T-cell (primary cell): ENCODE measurements at regions not wholly inside any gene's neighbourhood (a gene's known extent, or its start where the extent isn't known, plus 50 kb on each side); places are given as distances from the start of the nearest gene placed in this dataset.

Experiments used
- ATAC-seq, 4 experiments: fragments of 200-7000 bp in 3 of 4; fragments of 150-1000 bp in 1 of 4; cut with Tn5 transposase; replicated peaks in 1 of 4; 1 replicate in 3 of 4; 2 replicates in 1 of 4; pipeline ENCODE4 v1.10.0; 2021; ENCODE audit warnings: moderate library complexity in 3 of 4, mild to moderate bottlenecking in 2 of 4, moderate number of reproducible peaks in 1 of 4
- CTCF ChIA-PET, 2 donors: fragments of 300-600 bp; sonication (Branson Sonifier 250); formaldehyde crosslinking; loops; one replicate each; lab custom pipeline; 2022; ENCODE audit warnings: antibody characterized with exemption in 2 of 2; lab: Charles Lee
- POLR2A ChIA-PET, 2 donors: fragments of 300-600 bp; sonication (Branson Sonifier 250); formaldehyde crosslinking; loops; one replicate each; lab custom pipeline; 2022; ENCODE audit warnings: antibody characterized with exemption in 2 of 2; lab: Charles Lee
- DNase-seq, 35 experiments: peaks; one replicate each; pipeline versions ENCODE4 v3.0.0 to v3.0.0-alpha.2; 2013 to 2023
- H3K27ac ChIP-seq: one replicate; pipeline ENCODE4 v1.5.1; 2013; ENCODE audit warnings: low read length
- H3K27me3 ChIP-seq, 2 experiments: replicated peaks in 1 of 2; 1 replicate in 1 of 2; 2 replicates in 1 of 2; pipeline versions ENCODE4 v1.6.1 to v1.7.0; 2013; ENCODE audit warnings: low read length in 1 of 2, mixed read lengths in 1 of 2; ENCODE audit not compliant: control insufficient read depth in 2 of 2, insufficient read depth in 2 of 2; ENCODE audit errors: extremely low read depth in 1 of 2
- H3K36me3 ChIP-seq, 2 donors: 1 replicate in 1 of 2; 2 replicates in 1 of 2; pipeline versions ENCODE4 v1.6.1 to v1.7.0; 2013; ENCODE audit warnings: low read length in 1 of 2; ENCODE audit not compliant: control insufficient read depth in 2 of 2, insufficient read depth in 1 of 2; ENCODE audit errors: extremely low read depth in 1 of 2
- H3K4me1 ChIP-seq, 2 experiments: 1 replicate in 1 of 2; 2 replicates in 1 of 2; pipeline versions ENCODE4 v1.6.1 to v1.7.0; 2013; ENCODE audit warnings: low read length in 2 of 2, mixed read lengths in 1 of 2; ENCODE audit not compliant: insufficient read depth in 2 of 2, control insufficient read depth in 1 of 2; ENCODE audit errors: extremely low read depth in 1 of 2
- H3K4me3 ChIP-seq, 2 donors: 1 replicate in 1 of 2; 2 replicates in 1 of 2; pipeline versions ENCODE4 v1.5.1 to v1.7.0; 2013; ENCODE audit warnings: mild to moderate bottlenecking in 2 of 2, low read length in 1 of 2, moderate library complexity in 1 of 2; ENCODE audit not compliant: control insufficient read depth in 1 of 2; ENCODE audit errors: extremely low read depth in 1 of 2
- H3K9me3 ChIP-seq: 2 replicates; pipeline ENCODE4 v1.7.0; 2013
- H3K27ac Mint-ChIP-seq, 2 donors: one replicate each; pipeline ENCODE4 v1.8.0; 2020 to 2021; ENCODE audit warnings: mild to moderate bottlenecking in 2 of 2, mixed read lengths in 2 of 2
- H3K27me3 Mint-ChIP-seq, 2 donors: one replicate each; pipeline ENCODE4 v1.8.0; 2021 to 2022; ENCODE audit warnings: mixed read lengths in 2 of 2
- H3K36me3 Mint-ChIP-seq: one replicate; pipeline ENCODE4 v1.8.0; 2021; ENCODE audit warnings: mixed read lengths
- H3K4me1 Mint-ChIP-seq, 3 donors: one replicate each; pipeline ENCODE4 v1.8.0; 2020 to 2022; ENCODE audit warnings: mixed read lengths in 3 of 3, mild to moderate bottlenecking in 1 of 3
- H3K4me3 Mint-ChIP-seq, 3 donors: one replicate each; pipeline ENCODE4 v1.8.0; 2020 to 2022; ENCODE audit warnings: mild to moderate bottlenecking in 3 of 3, mixed read lengths in 3 of 3, moderate library complexity in 3 of 3
- H3K9me3 Mint-ChIP-seq, 3 donors: one replicate each; pipeline ENCODE4 v1.8.0; 2020 to 2022; ENCODE audit warnings: mixed read lengths in 3 of 3
- WGBS: methylation state at CpG from one replicate; pipeline ENCODE4 v1.1.5; 2013; ENCODE audit warnings: missing lambda C conversion rate; ENCODE audit not compliant: insufficient coverage; 5-methylcytosine and 5-hydroxymethylcytosine counted together

- H3K36me3 ChIP-seq = no peaks in the 10 kb centered on the region
- no peak for ATAC-seq
- no peak overlapping the region for H3K4me3 Mint-ChIP-seq
- no peaks in the 10 kb centered on the region for H3K4me1 Mint-ChIP-seq
- H3K27ac Mint-ChIP-seq = no peak overlapping the region
- 100% methylated on average over 1 of the region's 2 CpGs for WGBS
- ChIA-PET POLR2A (no interaction called here), CTCF (no interaction called here)
- no peaks in the 10 kb centered on the region for H3K4me1 ChIP-seq
- no peak for DNase-seq
- H3K27me3 Mint-ChIP-seq = no peaks in the 10 kb centered on the region
- H3K9me3 Mint-ChIP-seq = peaks cover 4 to 27% (median 21%) of the 10 kb centered on the region in 3 donors
- no peaks in the 10 kb centered on the region for H3K9me3 ChIP-seq
- no peak overlapping the region for H3K4me3 ChIP-seq
- no peaks in the 10 kb centered on the region for H3K36me3 Mint-ChIP-seq
- no peaks in the 10 kb centered on the region for H3K27me3 ChIP-seq
- H3K27ac ChIP-seq = no peak overlapping the region
These were observed 1165.8 kb upstream of the GOT2 start for GRCh38 chr16:59899940-59900339.

GRCh38 chr16:59892376-59892775 lies 1158.3 kb upstream of the GOT2 start:
- peaks cover 23 to 47% (median 26%) of the 10 kb centered on the region in 3 donors for H3K9me3 Mint-ChIP-seq

DNA sequence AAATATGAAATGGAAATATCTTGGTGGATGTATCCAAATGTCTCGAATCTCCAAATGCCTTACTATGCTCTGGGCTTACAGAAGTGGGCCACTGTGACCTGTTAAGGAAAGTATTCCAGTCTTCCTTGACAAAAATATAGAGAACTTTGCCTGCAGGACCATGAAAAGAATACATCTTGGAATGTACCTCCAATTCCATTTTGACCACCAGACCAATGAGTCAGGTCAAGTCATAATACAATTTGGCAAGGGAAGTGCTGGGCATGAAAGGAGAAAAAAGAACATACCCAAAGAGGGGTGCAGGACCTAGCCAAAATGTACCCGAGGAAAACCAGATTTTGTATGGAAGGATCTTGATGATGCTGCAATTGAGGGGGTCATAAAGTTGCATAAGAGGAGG lies 1153.7 kb upstream of the GOT2 start:
- H3K4me3 Mint-ChIP-seq = no peak overlapping the region
- no peaks in the 10 kb centered on the region for H3K36me3 Mint-ChIP-seq
- POLR2A ChIA-PET = no interaction called here
- no peaks in the 10 kb centered on the region for H3K4me1 Mint-ChIP-seq
- H3K36me3 ChIP-seq = no peaks in the 10 kb centered on the region
- no peak for ATAC-seq
- WGBS = 40% methylated on average over 1 of the region's 2 CpGs
- H3K27me3 ChIP-seq = no peaks in the 10 kb centered on the region
- DNase-seq = no peak
- H3K27me3 Mint-ChIP-seq = no peaks in the 10 kb centered on the region
- no peaks in the 10 kb centered on the region for H3K4me1 ChIP-seq
- CTCF ChIA-PET = no interaction called here
- H3K9me3 Mint-ChIP-seq = peaks cover 14 to 43% (median 18%) of the 10 kb centered on the region in 3 donors
- no peak overlapping the region for H3K4me3 ChIP-seq
- no peak overlapping the region for H3K27ac ChIP-seq
- peaks cover 3% of the 10 kb centered on the region for H3K9me3 ChIP-seq
- no peak overlapping the region for H3K27ac Mint-ChIP-seq

More at GRCh38 chr16:59892376-59892775, 1158.3 kb upstream of the GOT2 start:
- H3K27me3 ChIP-seq = no peaks in the 10 kb centered on the region
- no peak overlapping the region for H3K27ac ChIP-seq
- no peaks in the 10 kb centered on the region for H3K27me3 Mint-ChIP-seq
- no peaks in the 10 kb centered on the region for H3K36me3 ChIP-seq
- POLR2A ChIA-PET = no interaction called here
- CTCF ChIA-PET = no interaction called here
- H3K36me3 Mint-ChIP-seq = no peaks in the 10 kb centered on the region
- DNase-seq (no peak), ATAC-seq (no peak)
- 100% methylated on average over 1 of the region's 8 CpGs for WGBS
- H3K4me3 ChIP-seq = no peak overlapping the region
- no peaks in the 10 kb centered on the region for H3K4me1 Mint-ChIP-seq
- H3K27ac Mint-ChIP-seq = no peak overlapping the region
- H3K4me1 ChIP-seq = no peaks in the 10 kb centered on the region
- peaks cover 3% of the 10 kb centered on the region for H3K9me3 ChIP-seq
- no peak overlapping the region for H3K4me3 Mint-ChIP-seq

DNA sequence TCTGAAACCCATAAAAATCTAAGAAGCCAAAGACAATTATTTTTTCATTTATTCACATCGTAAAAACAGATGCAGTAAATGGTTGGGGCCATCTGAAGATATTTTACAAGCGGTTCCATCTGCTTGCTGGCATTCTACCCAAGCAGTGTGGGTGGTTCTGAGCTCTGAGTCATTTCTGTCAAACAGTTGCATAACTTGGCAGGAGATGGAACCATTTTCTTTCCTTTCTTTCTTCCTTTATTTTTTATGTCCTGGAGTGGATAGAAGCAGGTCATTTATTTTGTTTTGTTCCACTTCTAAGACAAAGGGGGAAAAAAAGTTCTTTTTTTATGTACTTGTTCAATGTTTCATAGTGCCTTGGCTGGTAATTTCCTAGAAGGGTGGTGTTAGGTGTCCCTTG lies 1151.9 kb upstream of the GOT2 start:
- H3K4me3 ChIP-seq = no peak overlapping the region
- no peaks in the 10 kb centered on the region for H3K9me3 ChIP-seq
- no peaks in the 10 kb centered on the region for H3K36me3 ChIP-seq
- no peaks in the 10 kb centered on the region for H3K4me1 Mint-ChIP-seq
- ChIA-PET CTCF (no interaction called here), POLR2A (no interaction called here)
- peaks cover 10 to 48% (median 21%) of the 10 kb centered on the region in 3 donors for H3K9me3 Mint-ChIP-seq
- no peaks in the 10 kb centered on the region for H3K4me1 ChIP-seq
- no peak overlapping the region for H3K4me3 Mint-ChIP-seq
- H3K27ac Mint-ChIP-seq = no peak overlapping the region
- H3K27me3 ChIP-seq = no peaks in the 10 kb centered on the region
- no peaks in the 10 kb centered on the region for H3K36me3 Mint-ChIP-seq
- no CpG with 5 or more reads among the region's 2 CpGs for WGBS
- H3K27ac ChIP-seq = no peak overlapping the region
- no peaks in the 10 kb centered on the region for H3K27me3 Mint-ChIP-seq
- no peak for DNase-seq
- ATAC-seq = no peak

GRCh38 chr16:59881376-59881775 lies 1147.3 kb upstream of the GOT2 start:
- H3K4me3 Mint-ChIP-seq = no peak overlapping the region
- no peaks in the 10 kb centered on the region for H3K9me3 ChIP-seq
- no peak for DNase-seq
- 40% methylated on average over 1 of the region's 3 CpGs for WGBS
- no peak overlapping the region for H3K27ac ChIP-seq
- no peaks in the 10 kb centered on the region for H3K36me3 ChIP-seq
- ChIA-PET POLR2A (no interaction called here), CTCF (no interaction called here)
- no peak overlapping the region for H3K4me3 ChIP-seq
- H3K4me1 ChIP-seq = no peaks in the 10 kb centered on the region
- H3K27me3 ChIP-seq = no peaks in the 10 kb centered on the region
- ATAC-seq = no peak
- no peaks in the 10 kb centered on the region for H3K36me3 Mint-ChIP-seq
- no peak overlapping the region for H3K27ac Mint-ChIP-seq
- no peaks in the 10 kb centered on the region for H3K27me3 Mint-ChIP-seq
- no peaks in the 10 kb centered on the region for H3K4me1 Mint-ChIP-seq
- H3K9me3 Mint-ChIP-seq = peaks cover 7 to 28% (median 11%) of the 10 kb centered on the region in 3 donors

DNA sequence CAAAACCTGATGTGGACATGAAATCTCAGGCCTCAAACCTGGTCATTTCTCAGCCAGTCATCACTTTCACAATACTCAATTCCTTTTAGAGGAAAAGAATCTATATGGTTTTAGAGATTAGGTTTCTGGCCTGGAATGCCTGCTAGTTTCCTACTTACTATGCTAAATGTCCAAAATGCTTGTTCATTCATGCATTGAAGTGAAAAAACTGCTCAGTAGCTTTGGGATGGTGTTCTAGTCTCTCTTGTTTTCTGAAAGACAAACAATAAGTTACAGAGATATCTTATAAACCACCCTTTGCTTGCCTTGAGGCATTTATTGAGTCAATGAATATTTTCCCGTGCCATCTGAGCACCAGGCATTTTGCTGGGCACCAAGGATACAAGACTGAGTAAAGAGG lies 1146.5 kb upstream of the GOT2 start:
- peaks cover 7 to 26% (median 11%) of the 10 kb centered on the region in 3 donors for H3K9me3 Mint-ChIP-seq
- H3K4me1 ChIP-seq = no peaks in the 10 kb centered on the region
- WGBS = no CpG with 5 or more reads among the region's 1 CpG
- no peaks in the 10 kb centered on the region for H3K27me3 Mint-ChIP-seq
- no peak overlapping the region for H3K4me3 ChIP-seq
- H3K4me1 Mint-ChIP-seq = no peaks in the 10 kb centered on the region
- ChIA-PET POLR2A (no interaction called here), CTCF (no interaction called here)
- H3K4me3 Mint-ChIP-seq = no peak overlapping the region
- ATAC-seq (no peak), DNase-seq (no peak)
- no peaks in the 10 kb centered on the region for H3K27me3 ChIP-seq
- H3K27ac ChIP-seq = no peak overlapping the region
- no peaks in the 10 kb centered on the region for H3K9me3 ChIP-seq
- no peaks in the 10 kb centered on the region for H3K36me3 ChIP-seq
- H3K27ac Mint-ChIP-seq = no peak overlapping the region
- H3K36me3 Mint-ChIP-seq = no peaks in the 10 kb centered on the region

DNA sequence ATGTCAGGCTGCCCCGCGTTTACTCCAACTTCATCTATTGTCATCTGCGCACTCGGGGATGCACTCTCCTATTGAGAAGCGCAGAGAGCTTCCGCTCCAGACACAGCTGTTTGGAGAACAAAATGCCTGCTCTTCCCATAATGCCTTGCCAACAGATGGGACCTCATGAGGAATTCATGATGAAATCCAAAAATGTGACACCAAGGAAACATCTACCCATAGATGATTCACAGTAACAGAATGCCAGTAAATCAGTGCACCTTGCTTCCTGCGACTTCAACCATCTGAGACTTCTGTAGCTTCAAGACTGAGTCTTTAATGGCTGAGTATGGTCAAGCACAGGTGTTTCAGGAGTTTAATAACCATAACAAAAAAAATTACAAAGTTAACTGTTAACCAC lies 1144.9 kb upstream of the GOT2 start:
- ChIA-PET POLR2A (no interaction called here), CTCF (no interaction called here)
- H3K36me3 Mint-ChIP-seq = no peaks in the 10 kb centered on the region
- DNase-seq = no peak
- H3K4me1 Mint-ChIP-seq = no peaks in the 10 kb centered on the region
- H3K4me3 ChIP-seq = no peak overlapping the region
- no peak overlapping the region for H3K27ac Mint-ChIP-seq
- ATAC-seq = no peak
- no peaks in the 10 kb centered on the region for H3K27me3 Mint-ChIP-seq
- H3K36me3 ChIP-seq = no peaks in the 10 kb centered on the region
- no peak overlapping the region for H3K27ac ChIP-seq
- H3K27me3 ChIP-seq = no peaks in the 10 kb centered on the region
- no peaks in the 10 kb centered on the region for H3K4me1 ChIP-seq
- H3K9me3 Mint-ChIP-seq = peaks cover 7 to 33% (median 15%) of the 10 kb centered on the region in 3 donors
- no peak overlapping the region for H3K4me3 Mint-ChIP-seq
- no peaks in the 10 kb centered on the region for H3K9me3 ChIP-seq
- 96% methylated on average over 6 of the region's 7 CpGs for WGBS
